ENCODE measurements at regions not wholly inside any gene's neighbourhood (a gene's known extent, or its start where the extent isn't known, plus 50 kb on each side); places are given as distances from the start of the nearest gene placed in this dataset.

DNA sequence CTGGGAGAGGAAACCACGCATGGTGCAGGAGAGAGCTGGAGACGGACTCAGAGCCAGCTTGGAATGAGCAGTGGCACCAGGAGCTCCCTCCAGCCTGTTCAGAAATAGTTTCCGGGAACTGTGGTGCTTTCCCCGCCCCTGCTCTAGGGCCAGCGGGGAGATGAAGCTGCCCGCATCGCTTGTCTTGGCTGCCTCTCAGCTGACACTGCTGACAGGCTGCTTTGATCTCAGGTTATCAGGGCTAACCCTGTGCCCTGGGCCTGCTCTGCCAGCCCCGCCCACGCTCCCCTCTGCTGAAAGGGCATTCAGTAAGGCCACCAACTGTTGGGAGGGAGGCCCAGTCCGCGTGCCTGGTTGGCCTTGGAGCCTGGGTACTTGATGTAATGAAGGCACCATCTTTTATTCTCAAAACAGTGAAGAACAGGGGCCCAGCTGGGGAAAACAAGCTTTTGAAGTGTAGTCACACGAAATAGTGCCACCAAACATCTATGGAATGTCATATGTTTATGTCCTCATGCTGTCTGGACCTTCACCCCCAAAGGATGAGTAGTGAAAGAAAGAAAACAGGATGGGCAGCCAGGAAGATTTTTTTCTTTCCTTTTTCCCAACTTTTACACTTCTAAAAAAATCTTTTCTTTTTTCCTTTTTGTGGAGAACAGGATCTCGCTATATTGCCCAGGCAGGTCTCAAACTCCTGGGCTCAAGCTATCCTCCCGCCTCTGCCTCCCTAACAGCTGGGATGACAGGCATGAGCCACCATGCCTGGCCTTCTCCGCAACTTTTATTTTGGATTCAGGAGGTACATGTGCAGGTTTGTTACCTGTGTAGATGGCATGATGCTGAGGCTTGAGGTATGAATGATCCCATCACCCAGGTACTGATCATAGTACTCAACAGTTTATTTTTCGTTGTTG, 115.9 kb upstream of the TBX3 start:
- DNase-seq = no peak

DNA sequence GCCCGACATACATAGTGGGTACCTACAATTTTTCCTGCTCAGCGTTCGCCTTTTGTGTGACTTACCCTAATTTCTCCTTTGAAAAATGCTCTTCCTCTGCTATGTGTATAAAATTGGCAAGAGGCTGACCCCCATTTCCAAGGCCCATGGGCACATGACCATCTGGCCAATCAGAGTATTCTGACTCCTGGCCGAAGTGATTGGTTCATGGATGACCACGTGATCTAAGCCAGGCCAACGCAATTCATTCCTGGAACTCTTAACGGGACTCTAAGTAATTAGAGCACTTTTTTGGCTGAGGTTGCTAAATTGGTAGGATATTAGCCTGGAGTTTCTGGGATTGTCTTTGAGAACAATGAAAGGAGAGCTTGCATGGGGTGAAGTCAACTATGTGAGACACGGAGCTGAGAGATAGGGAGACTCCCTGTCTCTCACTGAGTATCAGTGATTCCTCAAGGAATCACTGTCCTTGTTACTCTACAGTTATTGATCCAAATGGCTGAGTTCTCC, 110.1 kb upstream of the TBX3 start:
- no peak for DNase-seq

DNA sequence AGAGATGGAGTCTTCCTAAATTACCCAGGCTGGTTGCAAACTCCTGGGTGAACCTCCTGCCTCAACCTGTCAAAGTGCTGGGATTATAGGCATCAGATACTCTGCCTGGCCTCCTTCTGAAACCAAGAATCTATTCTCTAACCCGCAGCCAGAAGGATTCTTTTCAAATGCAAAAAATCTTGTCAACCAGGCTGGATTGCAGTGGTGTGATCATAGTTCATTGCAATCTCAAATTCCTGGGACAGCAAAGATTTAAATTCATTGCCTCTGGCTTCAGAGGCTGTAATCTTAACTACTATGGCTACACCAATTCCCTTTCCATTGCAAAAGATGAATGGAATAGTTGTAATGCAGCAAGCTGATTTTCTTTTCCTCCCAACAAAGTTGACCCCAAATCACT, 106.3 kb upstream of the TBX3 start:
- no peak for DNase-seq

DNA sequence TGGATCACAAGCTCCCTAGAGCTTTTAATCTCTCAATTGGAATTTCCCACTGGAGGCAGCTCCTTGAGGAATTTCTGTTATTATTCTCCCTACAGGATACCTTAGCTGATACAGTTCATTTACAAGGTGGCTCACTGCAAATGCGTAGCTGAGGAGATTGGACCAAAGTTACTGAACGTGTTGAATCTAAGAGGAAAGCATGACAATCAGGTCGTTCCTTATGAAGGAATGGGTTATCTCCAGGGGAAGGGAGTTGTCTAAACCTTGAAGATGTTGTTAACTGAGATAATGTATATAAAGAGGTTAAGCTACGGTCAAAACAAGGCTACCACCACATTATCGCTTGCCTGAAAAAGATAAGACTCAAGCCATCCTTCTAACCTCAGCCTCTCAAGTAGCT, 105.8 kb upstream of the TBX3 start:
- DNase-seq = no peak

DNA sequence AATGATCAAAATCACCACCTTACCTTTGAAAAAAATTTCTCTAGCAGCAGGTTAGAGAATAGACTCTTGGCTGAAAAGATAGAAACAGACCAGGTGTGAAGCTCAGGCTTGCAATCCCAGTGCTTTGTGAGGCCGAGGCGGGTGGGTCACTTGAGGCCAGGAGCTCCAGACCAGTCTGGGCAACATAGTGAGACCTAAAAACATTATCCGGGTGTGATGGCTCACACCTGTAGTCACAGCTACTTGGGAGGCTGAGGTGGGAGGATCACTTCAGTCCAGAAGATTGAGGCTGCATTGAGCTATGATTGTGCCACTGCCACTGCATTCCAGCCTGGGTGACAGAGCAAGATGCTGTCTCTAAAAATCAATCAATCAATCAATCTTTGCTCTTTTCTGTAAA, 105.3 kb upstream of the TBX3 start:
- DNase-seq = no peak

DNA sequence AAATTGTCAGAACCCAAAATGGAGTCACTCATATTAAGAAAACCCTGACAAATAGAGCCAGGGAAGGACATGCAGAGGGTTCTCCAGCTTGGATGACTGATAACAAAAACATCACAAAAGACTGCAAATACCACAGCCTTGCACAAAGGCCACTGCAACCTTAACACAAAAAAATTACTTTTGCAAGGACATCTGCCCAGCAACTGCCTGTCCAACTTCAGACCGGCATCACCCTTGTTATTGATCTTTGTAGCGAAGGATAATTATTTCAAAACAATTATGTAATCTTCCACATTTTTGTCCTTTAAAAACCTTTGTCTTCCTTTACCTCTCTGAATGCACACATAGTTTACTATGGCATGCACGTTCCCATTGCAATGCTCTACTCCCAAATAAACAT, 100.6 kb upstream of the TBX3 start:
- no peak for DNase-seq

DNA sequence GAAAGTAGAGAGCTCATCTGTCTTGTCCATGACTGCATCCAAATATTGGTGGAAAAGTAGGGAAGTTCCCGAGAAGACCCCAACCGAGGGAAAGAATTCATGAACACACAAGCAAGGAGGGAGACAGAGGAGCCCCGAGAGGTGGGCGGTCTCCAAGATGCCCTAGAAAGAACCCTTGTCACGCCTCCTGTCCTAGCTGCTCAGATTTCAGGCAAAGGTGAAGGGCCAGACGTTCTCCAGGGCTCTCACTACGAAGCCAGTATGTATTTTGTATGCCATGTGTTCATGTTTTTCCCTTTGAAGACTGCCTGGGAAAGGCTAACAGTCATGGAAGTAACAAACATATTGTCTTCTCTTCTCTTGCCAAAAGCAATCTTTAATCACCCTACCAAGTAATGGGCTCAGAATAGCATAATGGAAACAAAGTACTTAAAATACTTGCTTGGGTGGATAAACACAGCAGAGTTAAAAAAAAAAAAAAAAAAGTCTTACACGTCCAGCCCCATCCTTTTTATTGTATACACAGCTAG, 99.2 kb upstream of the TBX3 start:
- DNase-seq = no peak

DNA sequence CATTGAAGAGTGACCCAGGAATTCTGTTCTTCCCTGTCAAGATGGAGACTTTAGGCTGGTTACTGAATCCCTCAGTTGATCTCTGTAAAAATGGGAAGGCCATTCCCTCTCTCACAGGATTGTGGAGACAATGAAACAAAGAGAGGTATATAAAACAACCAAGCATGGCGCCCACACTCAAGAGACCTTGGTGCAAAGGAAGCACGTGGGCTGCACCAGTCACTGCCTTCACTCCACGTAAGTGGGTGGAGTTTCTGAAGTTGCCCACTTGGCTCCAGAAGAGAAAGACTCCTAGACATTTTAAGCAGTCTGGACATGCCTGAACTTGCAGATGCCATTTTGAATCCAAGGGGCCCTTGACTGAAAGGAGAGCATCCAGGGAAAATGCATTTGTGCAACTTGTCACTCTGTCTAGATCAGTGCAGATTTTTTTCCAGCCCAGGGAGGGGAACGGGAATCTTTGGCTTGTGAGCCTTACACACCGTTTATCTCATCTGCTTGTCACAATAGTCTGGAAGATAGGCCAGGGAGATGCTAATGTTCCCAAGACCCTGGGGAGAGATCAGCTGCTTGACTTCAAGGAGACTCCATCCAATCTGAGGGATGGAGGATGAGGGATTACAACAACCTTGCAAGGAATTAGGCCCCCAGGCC, 96.9 kb upstream of the TBX3 start:
- no peak for DNase-seq

DNA sequence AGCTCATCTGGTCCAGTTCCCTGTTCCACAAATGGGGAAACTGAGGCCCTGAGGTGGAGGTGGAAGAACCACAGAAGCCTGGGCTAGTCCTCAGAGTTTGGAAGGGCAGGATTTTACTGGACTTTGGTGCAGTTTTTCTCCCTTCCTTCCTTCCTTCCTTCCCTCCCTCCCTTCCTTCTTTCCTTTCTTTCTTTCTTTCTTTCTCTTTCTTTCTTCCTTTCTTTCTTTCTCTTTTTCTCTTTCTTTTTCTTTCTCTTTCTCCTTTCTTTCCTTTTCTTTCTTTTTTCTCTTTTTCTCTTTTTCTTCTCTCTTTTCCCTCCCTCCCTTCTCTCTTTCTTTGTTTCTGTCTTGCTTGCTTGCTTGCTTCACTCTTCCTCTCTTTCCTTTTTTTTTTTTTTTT, 95.7 kb upstream of the TBX3 start:
- no peak for DNase-seq

DNA sequence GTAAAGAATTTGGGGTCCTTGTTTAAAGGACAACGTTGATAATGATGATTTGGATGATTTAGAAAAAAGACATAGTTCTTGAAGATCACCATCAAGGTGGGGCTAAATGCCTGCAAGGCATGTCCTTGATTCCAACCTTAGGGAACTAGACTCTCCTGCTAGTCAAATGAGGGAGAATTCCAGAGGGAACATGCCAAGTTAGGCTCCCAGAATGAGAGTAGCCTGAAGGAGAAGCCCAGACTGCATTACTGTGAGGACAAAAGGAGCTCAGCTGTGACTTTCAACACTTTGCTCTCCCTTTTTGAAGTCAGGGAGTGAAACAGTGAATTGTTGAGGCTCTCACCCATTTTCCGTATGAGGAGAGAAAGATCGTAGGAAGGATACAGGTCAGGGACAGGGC, 95.2 kb upstream of the TBX3 start:
- DNase-seq = no peak

DNA sequence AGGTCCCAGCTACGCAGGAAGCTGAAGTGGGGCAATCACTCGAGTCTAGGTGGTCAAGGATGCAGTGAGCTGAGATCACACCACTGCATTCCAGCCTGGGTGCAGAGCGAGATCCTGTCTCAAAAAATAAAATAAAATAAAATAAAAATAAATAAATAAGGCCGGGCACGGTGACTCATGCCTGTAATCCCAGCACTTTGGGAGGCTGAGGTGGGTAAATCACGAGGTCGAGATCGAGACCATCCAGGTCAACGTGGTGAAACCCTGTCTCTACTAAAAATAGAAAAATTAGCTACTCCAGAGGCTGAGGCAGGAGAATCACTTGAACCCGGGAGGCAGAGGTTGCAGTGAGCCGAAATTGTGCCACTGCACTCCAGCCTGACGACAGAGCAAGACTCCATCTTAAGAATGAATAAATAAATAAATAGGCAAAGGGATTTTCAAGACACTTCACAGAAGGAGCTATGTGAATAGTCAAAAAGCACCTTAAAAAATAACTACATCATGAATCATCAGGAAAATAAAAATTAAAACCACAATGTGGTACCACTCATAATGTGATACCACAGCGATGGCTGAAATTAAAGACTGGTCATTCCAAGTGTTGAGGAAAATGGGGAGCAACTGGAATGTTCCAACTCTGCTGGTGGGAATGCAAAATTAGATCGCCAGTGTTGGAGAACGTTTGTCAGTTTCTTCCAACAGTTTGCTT, 92.9 kb upstream of the TBX3 start:
- DNase-seq = no peak

DNA sequence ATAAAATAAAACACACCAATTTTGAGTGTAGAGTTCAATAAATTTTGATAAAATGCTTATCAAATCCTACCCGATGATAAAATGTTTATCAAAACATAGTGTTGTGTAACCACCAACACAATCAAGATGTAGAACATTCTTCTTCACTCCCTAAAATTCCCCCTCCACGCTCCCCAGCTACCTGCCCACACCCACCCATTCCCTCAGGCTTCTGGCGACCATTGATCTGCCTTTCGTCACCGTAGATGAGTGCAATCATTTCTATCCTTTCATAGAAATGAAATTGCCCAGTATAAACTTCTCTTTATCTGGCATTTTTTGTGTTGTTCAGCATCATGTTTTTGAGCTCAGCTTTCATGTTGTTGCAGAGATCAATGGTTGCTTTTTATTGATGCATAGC, 90.7 kb upstream of the TBX3 start:
- no peak for DNase-seq

DNA sequence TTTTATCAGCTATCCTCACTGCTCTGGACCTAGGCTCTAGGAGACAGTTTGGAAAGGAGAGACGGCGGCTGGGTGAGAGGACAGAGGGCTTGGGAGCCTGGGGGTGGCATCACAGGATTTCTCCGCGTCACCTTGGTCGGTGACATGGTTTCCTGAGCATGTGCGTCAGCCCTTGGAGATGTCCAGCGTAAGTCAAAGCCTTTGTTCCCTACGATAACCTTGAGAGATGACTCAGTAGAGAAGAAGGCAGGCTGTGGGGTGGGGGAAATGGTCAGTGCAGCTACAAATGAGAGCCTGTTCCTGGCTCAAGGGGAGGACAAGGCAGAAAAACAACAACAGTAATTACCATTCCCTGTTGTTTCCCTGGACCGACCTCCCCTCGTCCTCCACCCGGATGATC, 90.2 kb upstream of the TBX3 start:
- no peak for DNase-seq

DNA sequence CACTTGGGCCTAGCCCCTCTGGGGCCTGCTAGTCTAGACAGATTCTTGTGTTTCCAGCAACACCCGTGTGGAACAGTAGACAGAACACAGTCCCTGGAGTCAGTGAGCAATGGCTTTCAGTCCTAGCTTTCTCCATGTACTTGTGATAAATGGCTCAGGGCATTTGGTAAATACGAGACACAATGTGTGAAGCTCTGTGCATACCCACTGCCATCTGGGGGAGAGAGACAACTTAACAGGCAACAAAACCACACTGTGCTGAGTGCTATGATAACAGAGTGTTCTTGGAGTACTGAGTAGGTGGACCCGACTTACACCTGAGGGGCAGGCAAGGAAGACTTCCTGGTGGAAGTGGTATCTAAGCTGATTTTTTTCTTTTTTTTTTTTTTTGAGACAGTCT, 86.3 kb upstream of the TBX3 start:
- no peak for DNase-seq

DNA sequence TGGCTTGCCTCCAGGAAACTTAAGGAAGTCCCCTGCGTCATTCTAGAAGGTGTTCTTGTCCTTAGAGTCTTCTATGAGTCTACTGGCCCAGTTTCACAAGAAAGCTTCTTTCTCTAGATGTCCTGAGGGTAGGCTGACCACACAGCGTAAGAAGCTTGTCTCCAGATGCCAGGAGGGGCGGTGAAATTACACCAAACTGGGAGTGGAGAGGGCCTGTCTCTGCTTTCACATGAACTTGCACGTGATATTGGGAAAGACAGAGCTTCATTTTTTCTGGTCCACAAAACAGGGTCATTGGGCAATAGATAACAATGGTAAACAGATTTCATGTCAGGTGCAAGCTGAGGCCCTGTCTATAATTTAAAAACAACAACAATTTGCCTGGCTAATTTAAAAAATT, 85.7 kb upstream of the TBX3 start:
- no peak for DNase-seq

DNA sequence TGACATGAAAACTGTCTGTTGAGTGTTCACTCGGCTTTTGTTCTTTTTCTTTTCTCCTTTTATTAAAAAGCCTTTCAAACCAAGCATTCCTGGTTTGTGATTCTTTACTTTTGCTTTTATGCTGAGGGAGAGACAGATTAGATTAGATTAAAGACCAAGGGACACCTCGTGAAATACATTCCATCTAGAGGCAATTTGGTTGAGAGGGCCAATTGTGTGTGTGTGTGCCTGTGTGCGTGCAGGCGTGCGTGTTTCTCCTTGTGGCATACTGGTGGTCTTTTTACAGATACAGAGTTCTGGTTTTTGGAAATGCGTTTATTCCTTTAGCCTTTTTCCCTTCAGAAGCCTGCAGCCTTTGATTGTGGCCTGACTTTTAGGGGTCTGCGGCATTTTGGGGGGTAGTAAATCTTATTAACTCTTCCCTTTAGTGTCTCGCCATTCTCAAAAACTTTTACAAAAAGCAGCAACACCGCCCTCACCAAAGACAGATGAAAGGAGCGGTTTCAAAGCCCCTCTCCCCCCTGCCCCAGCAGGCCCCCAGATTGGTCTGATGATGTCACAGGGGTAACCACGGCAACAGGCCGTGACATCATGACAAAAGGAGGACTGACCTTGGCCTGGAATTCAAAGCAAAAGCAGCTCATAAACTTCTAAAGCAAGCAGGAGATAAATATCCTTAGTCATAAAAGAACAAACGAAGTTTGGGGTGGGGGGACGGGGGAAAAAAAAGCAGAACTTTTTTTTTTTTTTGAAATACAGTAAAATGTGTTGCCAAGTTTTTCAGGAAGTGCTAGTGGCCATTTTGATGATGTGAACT, 84.1 kb upstream of the TBX3 start:
- no peak for DNase-seq

DNA sequence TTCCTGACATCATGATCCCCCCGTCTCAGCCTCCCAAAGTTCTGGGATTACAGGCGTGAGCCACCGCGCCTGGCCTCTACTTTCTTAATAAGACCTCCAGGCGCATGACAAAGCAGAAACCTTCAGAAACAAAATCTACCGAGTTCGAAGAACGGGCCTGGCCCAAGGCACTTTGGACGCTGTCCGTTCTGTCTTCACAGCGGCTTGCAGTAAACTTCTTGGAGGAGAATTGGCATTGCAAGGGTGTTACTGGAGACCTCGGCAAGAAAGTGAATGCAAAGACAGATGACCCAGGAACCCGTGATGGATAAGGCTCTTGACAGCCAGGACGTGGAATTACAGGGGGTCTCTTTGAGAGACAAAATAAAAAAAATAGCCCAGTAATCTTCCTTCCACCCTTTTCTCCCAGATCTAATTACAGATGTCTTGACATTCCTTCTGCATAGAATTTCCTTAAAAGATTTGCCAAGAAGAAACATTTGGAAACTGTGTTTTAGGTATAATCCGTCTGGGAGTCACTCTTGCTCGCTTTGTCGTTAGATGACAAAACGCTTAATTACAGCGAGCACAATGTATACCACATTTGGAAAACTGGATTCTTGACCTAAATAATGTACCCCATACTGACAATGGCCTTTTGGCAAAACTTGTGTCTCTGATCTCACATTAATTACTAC, 83.2 kb upstream of the TBX3 start:
- DNase-seq = no peak

DNA sequence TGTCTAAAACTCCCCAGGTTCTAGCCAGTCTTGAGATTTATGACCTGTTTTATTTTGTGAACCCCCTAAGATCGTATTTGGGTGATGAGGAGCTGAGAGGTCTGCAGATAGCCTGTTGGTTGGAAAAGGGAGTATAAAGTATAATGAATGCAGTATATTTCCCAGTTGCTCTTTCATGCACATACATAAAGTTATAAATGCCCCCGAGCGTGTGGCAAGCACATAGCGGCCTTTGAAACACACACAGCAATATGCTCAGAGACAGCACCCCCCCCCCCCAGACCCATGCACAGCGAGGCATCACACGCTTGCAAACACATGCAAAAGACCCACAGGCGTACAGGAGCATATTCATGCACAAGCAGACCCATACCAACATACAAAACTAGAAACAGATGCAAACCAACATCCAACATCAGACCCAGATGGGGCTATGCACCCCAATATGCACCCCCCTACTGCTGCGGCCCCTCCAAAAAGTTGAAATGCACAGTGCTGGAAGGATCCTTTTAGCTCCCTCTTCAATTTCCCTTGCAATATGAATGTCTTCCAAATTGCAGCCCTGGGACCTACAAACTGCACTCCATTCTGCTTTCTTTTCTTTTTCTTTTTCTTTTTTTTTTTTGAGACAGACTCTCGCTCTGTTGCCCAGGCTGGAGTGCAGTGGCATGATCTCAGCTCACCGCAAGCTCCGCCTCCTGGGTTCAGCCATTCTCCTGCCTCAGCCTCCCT, 82.2 kb upstream of the TBX3 start:
- DNase-seq = no peak

DNA sequence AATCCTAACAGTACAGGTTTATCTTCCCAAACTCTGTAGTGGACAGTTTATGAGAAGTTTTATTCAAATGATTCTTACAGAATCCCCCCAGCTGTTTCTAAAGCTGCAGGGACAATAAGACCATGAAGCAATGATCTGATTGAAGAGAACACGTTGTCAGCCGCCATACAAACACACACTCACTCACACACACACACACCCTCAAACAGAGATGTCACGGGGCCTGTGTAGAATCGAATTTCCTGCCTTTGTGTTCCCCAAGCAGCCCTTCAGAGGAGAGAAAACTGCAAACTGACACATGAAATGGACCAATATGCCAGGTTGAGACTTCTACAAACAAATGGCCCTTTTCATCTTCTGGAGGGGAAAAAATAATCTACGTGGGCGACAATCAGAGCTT, 80.5 kb upstream of the TBX3 start:
- no peak for DNase-seq

DNA sequence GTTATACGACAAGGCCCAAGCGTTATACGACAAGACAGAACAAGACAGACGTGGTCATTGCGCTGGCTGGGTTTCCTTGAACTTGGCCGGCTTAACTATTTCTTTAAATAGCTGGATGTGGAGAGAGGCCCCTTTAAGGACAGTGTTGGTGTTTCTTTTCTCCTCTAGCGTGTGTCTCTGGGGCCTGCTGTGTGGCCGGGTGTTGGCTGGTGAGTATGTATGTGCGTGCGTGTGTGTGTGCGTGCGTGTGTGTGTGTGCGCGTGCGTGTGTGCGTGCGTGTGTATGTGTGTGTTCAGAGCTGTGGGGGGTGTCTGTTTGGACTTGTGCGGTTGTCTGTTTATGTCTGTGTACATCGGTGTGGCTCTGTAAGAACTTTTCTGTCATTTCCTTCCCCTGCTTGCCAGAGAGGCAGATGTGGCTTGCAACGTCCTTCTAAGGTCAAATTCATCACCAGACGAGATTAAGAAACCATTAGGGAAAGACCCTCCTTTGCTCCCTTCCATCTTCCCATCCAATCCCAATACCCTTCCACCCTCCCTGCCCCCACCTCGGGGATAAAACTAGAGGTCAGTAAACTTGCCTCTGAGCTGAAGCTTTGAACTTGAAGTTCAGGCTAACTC, 78.6 kb upstream of the TBX3 start:
- DNase-seq = no peak
